Skin epidermis (tissue), 12 donors: ENCODE measurements at regions not wholly inside any gene's neighbourhood (a gene's known extent, or its start where the extent isn't known, plus 50 kb on each side); places are given as distances from the start of the nearest gene placed in this dataset.

ENCODE experiments used
- H3K27ac ChIP-seq, 21 experiments: fragments of 200-600 bp; sonication (generic) in 11 of 21; one replicate each; pipeline ENCODE4 v1.5.0; 2020; ENCODE audit warnings: mild to moderate bottlenecking in 3 of 21, inconsistent platforms in 2 of 21, moderate library complexity in 2 of 21
- H3K4me3 ChIP-seq, 7 experiments: fragments of 200-600 bp; sonication (generic) in 2 of 7; one replicate each; pipeline ENCODE4 v1.5.0; 2020; ENCODE audit warnings: inconsistent platforms in 2 of 7, mild to moderate bottlenecking in 2 of 7, moderate library complexity in 1 of 7

DNA sequence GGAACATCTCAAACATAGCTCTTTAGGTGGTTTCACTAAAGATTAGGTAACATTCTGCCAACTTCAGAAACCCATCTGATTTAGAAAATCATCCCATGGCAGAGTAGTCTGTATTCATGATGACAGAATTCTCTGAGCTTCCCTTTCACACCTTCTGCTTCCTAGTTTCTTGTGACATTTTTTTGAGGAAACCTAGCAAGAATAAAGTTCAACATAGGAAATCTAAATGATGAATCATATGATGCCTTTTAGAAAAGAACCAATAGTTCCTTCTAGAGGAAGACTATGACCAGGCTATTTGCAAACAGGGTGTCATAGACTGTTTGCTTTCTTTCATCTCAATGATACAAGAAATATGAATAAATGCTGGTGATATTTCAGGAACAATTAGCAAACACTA, 49.8 kb upstream of the CAMK2D start:
- no peak overlapping the region for H3K27ac ChIP-seq
- H3K4me3 ChIP-seq, result no peak overlapping the region
